ENCODE measurements at regions not wholly inside any gene's neighbourhood (a gene's known extent, or its start where the extent isn't known, plus 50 kb on each side); places are given as distances from the start of the nearest gene placed in this dataset.
"Not testable (repeated sequence)": the region's sequence is repeated elsewhere in the genome, so short reads cannot be mapped to it uniquely, and the experiment has no call there.

DNA sequence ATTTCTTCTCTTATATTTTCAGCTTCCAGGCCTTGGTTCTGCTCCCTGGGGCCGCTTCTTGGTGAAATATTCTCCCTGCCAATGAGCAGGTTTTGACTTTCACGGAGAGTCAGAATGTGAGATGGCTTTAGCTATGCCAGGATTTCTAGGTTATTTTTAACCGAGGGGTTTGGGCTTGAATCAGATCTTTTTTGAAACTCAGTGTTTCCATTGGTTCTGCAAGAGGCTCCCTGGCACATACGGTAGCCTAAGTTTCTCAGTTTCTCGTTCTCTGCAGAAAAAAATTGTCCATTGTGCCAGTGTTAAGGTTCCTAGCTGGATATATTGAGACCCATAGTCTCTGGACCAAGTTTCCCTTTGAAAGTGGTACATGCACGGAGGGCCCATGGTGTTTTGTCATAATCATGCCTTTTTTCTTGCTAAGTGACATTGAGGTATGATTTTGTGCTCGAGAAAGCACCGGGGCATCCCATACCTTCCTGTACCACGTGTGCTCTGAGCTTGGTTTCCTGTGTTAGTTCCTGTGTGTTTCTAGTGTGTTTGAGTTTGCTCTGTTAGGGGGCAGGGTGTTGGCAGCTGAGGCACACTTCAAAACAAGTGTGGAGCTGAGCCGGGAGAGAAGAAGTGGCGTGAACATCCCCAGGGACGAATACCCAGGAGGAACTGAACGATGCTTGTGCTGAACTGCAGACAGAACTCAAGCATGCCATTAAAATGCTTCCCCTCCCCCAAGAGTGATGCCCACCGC is 127.2 kb downstream of the HS3ST3B1 start:
- no peak overlapping the region for H3K27ac ChIP-seq (ENCODE audit: low read depth, low read length)
- DNase-seq = no peak
- Mint-ChIP-seq H3K4me1 (peaks cover 10% of the 10 kb centered on the region), H3K36me3 (ENCODE audit: low read depth) (no peaks in the 10 kb centered on the region), H3K27ac (no peak overlapping the region), H3K9me3 (no peaks in the 10 kb centered on the region), H3K4me3 (no peak overlapping the region), H3K27me3 (ENCODE audit: insufficient read depth) (no peaks in the 10 kb centered on the region)
- H3K4me3 ChIP-seq (ENCODE audit: low read length) = no peak overlapping the region
- no peak for TF ChIP-seq CTCF (conservative IDR thresholded peaks at IDR 0.05)
- H3K27me3 ChIP-seq (ENCODE audit: control insufficient read depth, insufficient read depth, low read length, poor library complexity, severe bottlenecking) = no peaks in the 10 kb centered on the region
- H3K9me3 ChIP-seq (ENCODE audit: control insufficient read depth, low read length) = no peaks in the 10 kb centered on the region
- no peak overlapping the region for H3K9ac ChIP-seq (ENCODE audit: extremely low read depth, low read length, poor library complexity, severe bottlenecking)
- no peaks in the 10 kb centered on the region for H3K36me3 ChIP-seq (ENCODE audit: control insufficient read depth, insufficient read depth, low read length)
- 84 to 86% methylated on average over 9 to 14 of the region's 14 CpGs for WGBS, 2 experiments (ENCODE audit: insufficient coverage in 1 of 2, insufficient read length in 1 of 2)
- no peaks in the 10 kb centered on the region for H3K4me1 ChIP-seq (ENCODE audit: control insufficient read depth, insufficient read depth, low read length)

GRCh38 chr17:14423156-14423555 is 122.3 kb downstream of the HS3ST3B1 start:
- 64 to 89% methylated on average over 3 to 8 of the region's 8 CpGs for WGBS, 2 experiments (ENCODE audit: insufficient coverage in 1 of 2, insufficient read length in 1 of 2)
- H3K9me3 ChIP-seq (ENCODE audit: control insufficient read depth, low read length); H3K9ac ChIP-seq (ENCODE audit: extremely low read depth, low read length, poor library complexity, severe bottlenecking); H3K4me3 Mint-ChIP-seq; H3K36me3 Mint-ChIP-seq (ENCODE audit: low read depth); H3K27me3 ChIP-seq (ENCODE audit: control insufficient read depth, insufficient read depth, low read length, poor library complexity, severe bottlenecking); DNase-seq; H3K4me1 Mint-ChIP-seq; H3K27ac Mint-ChIP-seq; H3K27ac ChIP-seq (ENCODE audit: low read depth, low read length); H3K27me3 Mint-ChIP-seq (ENCODE audit: insufficient read depth); H3K9me3 Mint-ChIP-seq; H3K36me3 ChIP-seq (ENCODE audit: control insufficient read depth, insufficient read depth, low read length); H3K4me1 ChIP-seq (ENCODE audit: control insufficient read depth, insufficient read depth, low read length); H3K4me3 ChIP-seq (ENCODE audit: low read length): not testable (repeated sequence)

- no peak overlapping the region for H3K27ac ChIP-seq (ENCODE audit: low read depth, low read length)
- 90 to 100% methylated on average over 1 of the region's 1 CpG for WGBS, 2 experiments (ENCODE audit: insufficient coverage in 1 of 2, insufficient read length in 1 of 2)
- H3K9ac ChIP-seq (ENCODE audit: extremely low read depth, low read length, poor library complexity, severe bottlenecking) = no peak overlapping the region
- H3K4me3 ChIP-seq (ENCODE audit: low read length) = no peak overlapping the region
- H3K27me3 ChIP-seq (ENCODE audit: control insufficient read depth, insufficient read depth, low read length, poor library complexity, severe bottlenecking) = no peaks in the 10 kb centered on the region
- H3K27ac Mint-ChIP-seq = no peak overlapping the region
- H3K9me3 ChIP-seq (ENCODE audit: control insufficient read depth, low read length) = peaks cover 13% of the 10 kb centered on the region
- TF ChIP-seq CTCF (conservative IDR thresholded peaks at IDR 0.05) = no peak
- no peaks in the 10 kb centered on the region for H3K4me1 ChIP-seq (ENCODE audit: control insufficient read depth, insufficient read depth, low read length)
- H3K36me3 Mint-ChIP-seq (ENCODE audit: low read depth) = no peaks in the 10 kb centered on the region
- peaks cover 12% of the 10 kb centered on the region for H3K9me3 Mint-ChIP-seq
- no peaks in the 10 kb centered on the region for H3K4me1 Mint-ChIP-seq
- no peaks in the 10 kb centered on the region for H3K36me3 ChIP-seq (ENCODE audit: control insufficient read depth, insufficient read depth, low read length)
- no peak for DNase-seq
- no peak overlapping the region for H3K4me3 Mint-ChIP-seq
- no peaks in the 10 kb centered on the region for H3K27me3 Mint-ChIP-seq (ENCODE audit: insufficient read depth)
These were observed 116.5 kb downstream of the HS3ST3B1 start for GRCh38 chr17:14417336-14417735.

- 100% methylated on average over 1 of the region's 1 CpG for WGBS, 2 experiments (ENCODE audit: insufficient coverage in 1 of 2, insufficient read length in 1 of 2)
- H3K36me3 Mint-ChIP-seq (ENCODE audit: low read depth) = no peaks in the 10 kb centered on the region
- no peaks in the 10 kb centered on the region for H3K27me3 Mint-ChIP-seq (ENCODE audit: insufficient read depth)
- no peak overlapping the region for H3K27ac ChIP-seq (ENCODE audit: low read depth, low read length)
- no peaks in the 10 kb centered on the region for H3K36me3 ChIP-seq (ENCODE audit: control insufficient read depth, insufficient read depth, low read length)
- TF ChIP-seq CTCF (conservative IDR thresholded peaks at IDR 0.05) = no peak
- H3K4me1 Mint-ChIP-seq = peaks cover 7% of the 10 kb centered on the region
- H3K4me3 ChIP-seq (ENCODE audit: low read length) = no peak overlapping the region
- H3K9me3 ChIP-seq (ENCODE audit: control insufficient read depth, low read length) = peaks cover 4% of the 10 kb centered on the region
- H3K9ac ChIP-seq (ENCODE audit: extremely low read depth, low read length, poor library complexity, severe bottlenecking) = no peak overlapping the region
- no peak overlapping the region for H3K4me3 Mint-ChIP-seq
- DNase-seq = no peak
- no peaks in the 10 kb centered on the region for H3K27me3 ChIP-seq (ENCODE audit: control insufficient read depth, insufficient read depth, low read length, poor library complexity, severe bottlenecking)
- H3K9me3 Mint-ChIP-seq = peaks cover 4% of the 10 kb centered on the region
- H3K27ac Mint-ChIP-seq = no peak overlapping the region
- peaks cover 5% of the 10 kb centered on the region for H3K4me1 ChIP-seq (ENCODE audit: control insufficient read depth, insufficient read depth, low read length)
These were observed 108.4 kb downstream of the HS3ST3B1 start for GRCh38 chr17:14409292-14409691.
